ENCODE measurements at regions not wholly inside any gene's neighbourhood (a gene's known extent, or its start where the extent isn't known, plus 50 kb on each side); places are given as distances from the start of the nearest gene placed in this dataset.

GRCh38 chr1:219710529-219711194 lies 97.8 kb upstream of the ZC3H11B start:
- no peak for TF ChIP-seq REST (IDR thresholded peaks at IDR 0.05; ENCODE audit: low read depth)
- TF ChIP-seq FOXM1 (IDR thresholded peaks at IDR 0.05; ENCODE audit: borderline replicate concordance, low read depth) = no peak
- TF ChIP-seq EP300 (IDR thresholded peaks at IDR 0.05; ENCODE audit: borderline replicate concordance) = no peak

- no peak for TF ChIP-seq USF1 (IDR thresholded peaks at IDR 0.05)
Measured at GRCh38 chr1:219708919-219709543, 96.1 kb upstream of the ZC3H11B start.

- TF ChIP-seq RAD21 (IDR thresholded peaks at IDR 0.05; ENCODE audit: low read depth) (no peak), USF1 (IDR thresholded peaks at IDR 0.05) (no peak), MAX (IDR thresholded peaks at IDR 0.05) (no peak), REST (IDR thresholded peaks at IDR 0.05; ENCODE audit: low read depth) (no peak), FOXM1 (IDR thresholded peaks at IDR 0.05; ENCODE audit: borderline replicate concordance, low read depth) (no peak)
Measured at GRCh38 chr1:219703368-219703639, 90.4 kb upstream of the ZC3H11B start.

- no peak for TF ChIP-seq FOXM1 (IDR thresholded peaks at IDR 0.05; ENCODE audit: borderline replicate concordance, low read depth)
- no peak for TF ChIP-seq REST (IDR thresholded peaks at IDR 0.05; ENCODE audit: low read depth)
- no peak for TF ChIP-seq TCF12 (IDR thresholded peaks at IDR 0.05; ENCODE audit: low read depth)
- no peak for TF ChIP-seq EP300 (IDR thresholded peaks at IDR 0.05; ENCODE audit: borderline replicate concordance)
- no peak for TF ChIP-seq USF1 (IDR thresholded peaks at IDR 0.05)
- no peak for TF ChIP-seq NFIC (IDR thresholded peaks at IDR 0.05)
- TF ChIP-seq MAX (IDR thresholded peaks at IDR 0.05) = no peak
- TF ChIP-seq TAF1 (IDR thresholded peaks at IDR 0.05; ENCODE audit: low read depth) = no peak
- TF ChIP-seq RAD21 (IDR thresholded peaks at IDR 0.05; ENCODE audit: low read depth) = no peak
- TF ChIP-seq EGR1 (IDR thresholded peaks at IDR 0.05) = no peak
- TF ChIP-seq CREB1 (IDR thresholded peaks at IDR 0.05; ENCODE audit: low read depth) = no peak
- no peak for TF ChIP-seq CEBPB (IDR thresholded peaks at IDR 0.05)
- TF ChIP-seq TEAD4 (IDR thresholded peaks at IDR 0.05) = no peak
- TF ChIP-seq ZBTB7A (IDR thresholded peaks at IDR 0.05; ENCODE audit: low read depth) = no peak
- TF ChIP-seq YY1 (IDR thresholded peaks at IDR 0.05; ENCODE audit: low read depth) = no peak
Measured at GRCh38 chr1:219701476-219701875, 88.6 kb upstream of the ZC3H11B start.

- TF ChIP-seq CREB1 (IDR thresholded peaks at IDR 0.05; ENCODE audit: low read depth) (no peak), USF1 (IDR thresholded peaks at IDR 0.05) (no peak), CEBPB (IDR thresholded peaks at IDR 0.05) (no peak), REST (IDR thresholded peaks at IDR 0.05; ENCODE audit: low read depth) (no peak), FOXM1 (IDR thresholded peaks at IDR 0.05; ENCODE audit: borderline replicate concordance, low read depth) (no peak), RAD21 (IDR thresholded peaks at IDR 0.05; ENCODE audit: low read depth) (no peak), EGR1 (IDR thresholded peaks at IDR 0.05) (no peak)
Measured at GRCh38 chr1:219699870-219700269, 87.0 kb upstream of the ZC3H11B start.
